H1 (cell line): ENCODE measurements at regions not wholly inside any gene's neighbourhood (a gene's known extent, or its start where the extent isn't known, plus 50 kb on each side); places are given as distances from the start of the nearest gene placed in this dataset.

ENCODE experiments used
- CTCF ChIA-PET: fragments of 300-600 bp; sonication (Branson Sonifier 250); formaldehyde crosslinking; loops from one replicate; lab custom pipeline; 2021; ENCODE audit not compliant: partially characterized antibody; lab: Charles Lee
- POLR2A ChIA-PET: fragments of 300-600 bp; sonication (Branson Sonifier 250); formaldehyde crosslinking; loops from one replicate; lab custom pipeline; 2021; ENCODE audit warnings: inconsistent platforms; ENCODE audit not compliant: partially characterized antibody; lab: Charles Lee
- DNase-seq, 2 experiments: peaks; one replicate each; pipeline versions ENCODE4 v3.0.0 to v3.0.0-alpha.2; 2010 to 2022; ENCODE audit warnings: low spot score in 2 of 2, low read depth in 1 of 2, mixed read lengths in 1 of 2
- FAIRE-seq: peaks from 2 replicates; lab custom pipeline; 2011; peaks lifted over from hg19 to GRCh38; lab: Jason Lieb, UNC
- H2AFZ ChIP-seq: 2 replicates; pipeline ENCODE4 v1.8.1; 2012; ENCODE audit warnings: low read length, inconsistent platforms
- H2AK5ac ChIP-seq: 2 replicates; pipeline ENCODE4 v1.6.1; 2013; ENCODE audit warnings: low read depth, low read length
- H2BK120ac ChIP-seq: replicated peaks from 2 replicates; pipeline ENCODE3; 2013; ENCODE audit warnings: low read depth, low read length, inconsistent platforms
- H2BK12ac ChIP-seq: 2 replicates; pipeline ENCODE4 v1.6.1; 2013; ENCODE audit warnings: low read depth, low read length
- H2BK15ac ChIP-seq: 2 replicates; pipeline ENCODE4 v1.6.1; 2013; ENCODE audit warnings: low read length
- H2BK20ac ChIP-seq: 2 replicates; pipeline ENCODE4 v1.6.1; 2013; ENCODE audit warnings: low read length
- H2BK5ac ChIP-seq: 2 replicates; pipeline ENCODE4 v1.6.1; 2013; ENCODE audit warnings: low read depth, low read length
- H3K14ac ChIP-seq: 2 replicates; pipeline ENCODE4 v1.6.1; 2013; ENCODE audit warnings: inconsistent platforms; ENCODE audit not compliant: insufficient read length
- H3K18ac ChIP-seq: 2 replicates; pipeline ENCODE4 v1.6.1; 2013; ENCODE audit warnings: low read length; ENCODE audit errors: extremely low read depth
- H3K23ac ChIP-seq: 2 replicates; pipeline ENCODE4 v1.6.1; 2013; ENCODE audit warnings: inconsistent platforms; ENCODE audit not compliant: insufficient read length
- H3K23me2 ChIP-seq: 2 replicates; pipeline ENCODE4 v1.6.1; 2013; ENCODE audit warnings: low read depth, low read length
- H3K27ac ChIP-seq: 2 replicates; pipeline ENCODE4 v1.6.1; 2011; ENCODE audit warnings: low read depth, low read length, inconsistent platforms
- H3K27me3 ChIP-seq, 4 experiments: replicated peaks in 1 of 4; 1 replicate in 1 of 4; 2 replicates in 3 of 4; pipeline versions ENCODE4 v1.6.1 to v1.8.1; 2011 to 2013; ENCODE audit warnings: low read length in 3 of 4, mild to moderate bottlenecking in 3 of 4, inconsistent platforms in 2 of 4, mixed read lengths in 2 of 4, moderate library complexity in 1 of 4; ENCODE audit not compliant: control insufficient read depth in 3 of 4, insufficient read depth in 3 of 4; ENCODE audit errors: extremely low read depth in 1 of 4
- H3K36me3 ChIP-seq, 4 experiments: 2 replicates each; pipeline versions ENCODE4 v1.6.1 to v1.8.1; 2011 to 2013; ENCODE audit warnings: mild to moderate bottlenecking in 4 of 4, low read length in 3 of 4, moderate library complexity in 2 of 4, control low read depth in 1 of 4, inconsistent platforms in 1 of 4; ENCODE audit not compliant: insufficient read depth in 4 of 4, control insufficient read depth in 2 of 4
- H3K4ac ChIP-seq: replicated peaks from 2 replicates; pipeline ENCODE3; 2013; ENCODE audit warnings: low read length, low read depth, mixed read lengths, inconsistent platforms; ENCODE audit not compliant: insufficient read length
- H3K4me1 ChIP-seq, 4 experiments: replicated peaks in 1 of 4; 1 replicate in 1 of 4; 2 replicates in 3 of 4; pipeline versions ENCODE4 v1.6.1 to v1.8.1; 2011 to 2013; ENCODE audit warnings: low read length in 3 of 4, inconsistent platforms in 2 of 4, mixed read lengths in 1 of 4; ENCODE audit not compliant: insufficient read depth in 4 of 4, control insufficient read depth in 3 of 4
- H3K4me2 ChIP-seq, 2 experiments: 2 replicates each; pipeline versions ENCODE4 v1.6.1 to v1.8.1; 2011 to 2013; ENCODE audit warnings: low read depth in 2 of 2, low read length in 2 of 2, control low read depth in 1 of 2, inconsistent platforms in 1 of 2, mild to moderate bottlenecking in 1 of 2; ENCODE audit not compliant: insufficient read depth in 1 of 2
- H3K4me3 ChIP-seq, 4 experiments: fragments of 200-600, 300-600 bp in 1 of 4; sonication (generic), shearing (Covaris generic), sonication (Bioruptor Twin) in 1 of 4; 2 replicates each; pipeline versions ENCODE4 v1.5.1 to v1.8.1; 2011 to 2016; ENCODE audit warnings: low read length in 4 of 4, low read depth in 3 of 4, control low read depth in 2 of 4, inconsistent platforms in 2 of 4, mild to moderate bottlenecking in 2 of 4, mixed read lengths in 1 of 4, moderate library complexity in 1 of 4; ENCODE audit not compliant: insufficient read depth in 2 of 4; ENCODE audit errors: extremely low read depth in 1 of 4
- H3K56ac ChIP-seq: replicated peaks from 2 replicates; pipeline ENCODE3; 2013; ENCODE audit warnings: low read depth, mild to moderate bottlenecking, mixed read lengths, low read length, inconsistent platforms; ENCODE audit not compliant: insufficient read length
- H3K79me1 ChIP-seq: 2 replicates; pipeline ENCODE4 v1.6.1; 2013; ENCODE audit warnings: low read depth, low read length, control low read depth
- H3K79me2 ChIP-seq, 2 experiments: 2 replicates each; pipeline versions ENCODE4 v1.6.1 to v1.8.1; 2012 to 2013; ENCODE audit warnings: low read length in 2 of 2, mild to moderate bottlenecking in 2 of 2, inconsistent platforms in 1 of 2; ENCODE audit not compliant: insufficient read depth in 2 of 2, control insufficient read depth in 1 of 2
- H3K9ac ChIP-seq, 4 experiments: replicated peaks in 1 of 4; 1 replicate in 1 of 4; 2 replicates in 3 of 4; pipeline versions ENCODE4 v1.6.1 to v1.8.1; 2011 to 2013; ENCODE audit warnings: low read depth in 3 of 4, low read length in 3 of 4, control low read depth in 2 of 4, mild to moderate bottlenecking in 2 of 4, moderate library complexity in 2 of 4, inconsistent platforms in 1 of 4; ENCODE audit errors: extremely low read depth in 1 of 4
- H3K9me3 ChIP-seq, 2 experiments: 2 replicates each; pipeline versions ENCODE4 v1.6.1 to v1.8.1; 2012 to 2013; ENCODE audit warnings: mild to moderate bottlenecking in 2 of 2, moderate library complexity in 2 of 2, control low read depth in 1 of 2, inconsistent platforms in 1 of 2, low read depth in 1 of 2, low read length in 1 of 2, mixed read lengths in 1 of 2; ENCODE audit not compliant: insufficient read depth in 2 of 2
- H4K20me1 ChIP-seq, 2 experiments: replicated peaks in 1 of 2; 2 replicates each; pipeline versions ENCODE3 to v1.8.1; 2011 to 2013; ENCODE audit warnings: inconsistent platforms in 2 of 2, low read length in 2 of 2, mild to moderate bottlenecking in 1 of 2; ENCODE audit not compliant: insufficient read depth in 2 of 2, control insufficient read depth in 1 of 2
- H4K5ac ChIP-seq: 2 replicates; pipeline ENCODE4 v1.6.1; 2013; ENCODE audit warnings: low read length, low read depth, mixed read lengths, inconsistent platforms; ENCODE audit not compliant: insufficient read length
- H4K8ac ChIP-seq: 2 replicates; pipeline ENCODE4 v1.8.0; 2013; ENCODE audit warnings: mild to moderate bottlenecking, moderate library complexity, low read length, inconsistent platforms; ENCODE audit not compliant: insufficient read depth; ENCODE audit errors: extremely low read depth
- H4K91ac ChIP-seq: replicated peaks from 2 replicates; pipeline ENCODE3; 2013; ENCODE audit warnings: low read length, mixed read lengths, inconsistent platforms; ENCODE audit not compliant: insufficient read length
- CBX5 ChIP-seq: fragments of 300-800, 300-1000 bp; sonication (generic); IDR thresholded peaks from 2 replicates; pipeline ENCODE4 v1.7.1; 2016; ENCODE audit warnings: antibody characterized with exemption, low read length, low read depth
- CEBPB ChIP-seq: IDR thresholded peaks from 2 replicates; pipeline ENCODE4 v1.6.1; 2012; ENCODE audit warnings: low read depth, low read length
- JUND ChIP-seq: IDR thresholded peaks from 2 replicates; pipeline ENCODE4 v1.6.1; 2011; ENCODE audit warnings: mild to moderate bottlenecking, improper control_type of control experiment, low read length
- POLR2AphosphoS5 ChIP-seq: IDR thresholded peaks from 2 replicates; pipeline ENCODE4 v1.6.1; 2011; ENCODE audit warnings: low read depth, low read length
- RBBP5 ChIP-seq: IDR thresholded peaks from 2 replicates; pipeline ENCODE4 v1.7.1; 2012; ENCODE audit warnings: low read depth, mild to moderate bottlenecking, inconsistent platforms, low read length, moderate library complexity, borderline replicate concordance
- RNF2 ChIP-seq: fragments of 200-900, 300-1000 bp; sonication (generic); IDR thresholded peaks from 2 replicates; pipeline ENCODE4 v1.7.1; 2016; ENCODE audit warnings: borderline replicate concordance, low read depth, mild to moderate bottlenecking, antibody characterized with exemption, low read length; ENCODE audit not compliant: poor library complexity, severe bottlenecking; ENCODE audit errors: missing control alignments
- RXRA ChIP-seq: IDR thresholded peaks from 2 replicates; pipeline ENCODE4 v1.6.1; 2011; ENCODE audit warnings: low read depth, mild to moderate bottlenecking, low read length, moderate library complexity; ENCODE audit not compliant: insufficient read depth
- SAP30 ChIP-seq: fragments of 300-600 bp; sonication (generic); IDR thresholded peaks from 2 replicates; pipeline ENCODE4 v1.7.1; 2012; ENCODE audit warnings: low read length, moderate library complexity, mild to moderate bottlenecking, inconsistent platforms; ENCODE audit not compliant: insufficient read depth, insufficient replicate concordance
- TEAD4 ChIP-seq: IDR thresholded peaks from 2 replicates; pipeline ENCODE4 v1.6.1; 2012; ENCODE audit warnings: low read depth, low read length, inconsistent platforms, mixed read lengths
- YY1 ChIP-seq: IDR thresholded peaks from 2 replicates; pipeline ENCODE4 v1.6.1; 2011; ENCODE audit warnings: low read depth, mild to moderate bottlenecking, low read length
- WGBS, 2 experiments: shearing (Covaris generic) in 1 of 2; methylation state at CpG; one replicate each; pipeline versions ENCODE4 v1.1.6 to v1.1.7; 2013 to 2015; ENCODE audit warnings: low lambda C conversion rate in 2 of 2, mixed read lengths in 2 of 2, inconsistent platforms in 1 of 2, low coverage in 1 of 2, missing lambda C conversion rate in 1 of 2; ENCODE audit not compliant: insufficient replicate concordance in 2 of 2, insufficient coverage in 1 of 2, insufficient read length in 1 of 2; ENCODE audit errors: extremely low coverage in 1 of 2, missing lambda C conversion rate in 1 of 2; 5-methylcytosine and 5-hydroxymethylcytosine counted together
- TF ChIP-seq, protein P1 (sequence below): IDR thresholded peaks from 2 replicates; pipeline ENCODE4 v1.6.1; 2012; ENCODE audit warnings: low read length, inconsistent platforms
- TF ChIP-seq, protein P2 (sequence below): IDR thresholded peaks from 2 replicates; pipeline ENCODE4 v1.6.1; 2011; ENCODE audit warnings: low read length, improper control_type of control experiment

DNA sequence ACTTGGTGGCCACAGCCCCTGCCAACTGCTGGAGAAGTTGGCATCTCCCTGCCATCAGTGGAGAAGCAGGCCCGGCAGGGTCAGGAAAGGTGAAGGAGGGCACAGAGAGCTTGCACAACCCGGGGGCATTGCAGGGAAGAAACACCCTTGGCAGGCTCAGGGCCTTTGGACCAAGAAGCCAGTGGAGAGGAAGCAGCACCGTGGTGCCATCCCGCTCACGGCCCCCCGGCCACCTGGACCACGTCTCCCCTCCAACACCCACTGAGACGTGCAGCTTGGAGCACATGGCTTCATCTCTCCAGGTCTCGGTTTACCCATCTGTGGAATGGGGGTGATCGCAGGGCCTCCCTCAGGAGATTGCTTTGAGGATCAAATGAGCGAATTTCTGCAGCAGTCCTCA, 158.1 kb downstream of the RBFOX3 start:
- H4K8ac ChIP-seq: no peak overlapping the region
- no peak for DNase-seq
- no peak overlapping the region for H2BK15ac ChIP-seq
- no peak overlapping the region for H4K91ac ChIP-seq
- H3K9ac ChIP-seq: no peak overlapping the region
- no peak overlapping the region for H3K56ac ChIP-seq
- H3K4me3 ChIP-seq: no peak overlapping the region
- H2BK20ac ChIP-seq: no peak overlapping the region
- no peak overlapping the region for H3K14ac ChIP-seq
- no peak for FAIRE-seq
- H3K79me1 ChIP-seq: no peaks in the 10 kb centered on the region
- 81% methylated on average over 11 of the region's 11 CpGs; no CpG with 5 or more reads in 1 of the 2 experiments for WGBS, 2 experiments
- no peak overlapping the region for H4K5ac ChIP-seq
- POLR2A ChIA-PET: no interaction called here
- CTCF ChIA-PET: interaction anchor here (1.9 kb wide), 1 partner anchor 15 kb away, joined by 6 read pairs; no protein-coding TSS in a partner anchor
- no peak overlapping the region for H2AFZ ChIP-seq
- no peaks in the 10 kb centered on the region for H3K23me2 ChIP-seq
- H3K36me3 ChIP-seq: no peaks in the 10 kb centered on the region
- no peaks in the 10 kb centered on the region for H3K9me3 ChIP-seq
- H2AK5ac ChIP-seq: no peak overlapping the region
- H2BK120ac ChIP-seq: no peak overlapping the region
- H3K27me3 ChIP-seq: no peaks in the 10 kb centered on the region
- no peak overlapping the region for H3K27ac ChIP-seq
- H3K4me1 ChIP-seq: no peaks in the 10 kb centered on the region
- H3K23ac ChIP-seq: no peak overlapping the region
- H3K79me2 ChIP-seq: no peaks in the 10 kb centered on the region
- no peak overlapping the region for H2BK5ac ChIP-seq
- no peaks in the 10 kb centered on the region for H4K20me1 ChIP-seq
- H3K4ac ChIP-seq: no peak overlapping the region
- no peak overlapping the region for H3K4me2 ChIP-seq
- no peak overlapping the region for H3K18ac ChIP-seq
- H2BK12ac ChIP-seq: no peak overlapping the region
- TF ChIP-seq CBX5 (no peak), RNF2 (no peak), RBBP5 (no peak), POLR2AphosphoS5 (no peak), TEAD4 (no peak), JUND (no peak), RXRA (no peak), SAP30 (no peak), CEBPB (no peak), YY1 (no peak)
- TF ChIP-seq, protein P1, sequence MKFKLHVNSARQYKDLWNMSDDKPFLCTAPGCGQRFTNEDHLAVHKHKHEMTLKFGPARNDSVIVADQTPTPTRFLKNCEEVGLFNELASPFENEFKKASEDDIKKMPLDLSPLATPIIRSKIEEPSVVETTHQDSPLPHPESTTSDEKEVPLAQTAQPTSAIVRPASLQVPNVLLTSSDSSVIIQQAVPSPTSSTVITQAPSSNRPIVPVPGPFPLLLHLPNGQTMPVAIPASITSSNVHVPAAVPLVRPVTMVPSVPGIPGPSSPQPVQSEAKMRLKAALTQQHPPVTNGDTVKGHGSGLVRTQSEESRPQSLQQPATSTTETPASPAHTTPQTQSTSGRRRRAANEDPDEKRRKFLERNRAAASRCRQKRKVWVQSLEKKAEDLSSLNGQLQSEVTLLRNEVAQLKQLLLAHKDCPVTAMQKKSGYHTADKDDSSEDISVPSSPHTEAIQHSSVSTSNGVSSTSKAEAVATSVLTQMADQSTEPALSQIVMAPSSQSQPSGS: no peak
- TF ChIP-seq, protein P2, sequence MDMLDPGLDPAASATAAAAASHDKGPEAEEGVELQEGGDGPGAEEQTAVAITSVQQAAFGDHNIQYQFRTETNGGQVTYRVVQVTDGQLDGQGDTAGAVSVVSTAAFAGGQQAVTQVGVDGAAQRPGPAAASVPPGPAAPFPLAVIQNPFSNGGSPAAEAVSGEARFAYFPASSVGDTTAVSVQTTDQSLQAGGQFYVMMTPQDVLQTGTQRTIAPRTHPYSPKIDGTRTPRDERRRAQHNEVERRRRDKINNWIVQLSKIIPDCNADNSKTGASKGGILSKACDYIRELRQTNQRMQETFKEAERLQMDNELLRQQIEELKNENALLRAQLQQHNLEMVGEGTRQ: no peak
